Esophagus squamous epithelium (tissue), 4 donors: ENCODE measurements at regions not wholly inside any gene's neighbourhood (a gene's known extent, or its start where the extent isn't known, plus 50 kb on each side); places are given as distances from the start of the nearest gene placed in this dataset.

Experiments used
- CTCF ChIP-seq, 6 experiments: fragments of 450-650 bp in 4 of 6; fragments of 200-600 bp in 2 of 6; sonication (generic) in 2 of 6; IDR thresholded peaks; one replicate each; pipeline ENCODE4 v1.5.1; 2016 to 2019; ENCODE audit warnings: antibody characterized with exemption in 6 of 6, mild to moderate bottlenecking in 4 of 6, moderate library complexity in 4 of 6
- POLR2A ChIP-seq, 4 donors: fragments of 450-650 bp; IDR thresholded peaks; one replicate each; pipeline ENCODE4 v1.6.1; 2017; ENCODE audit warnings: antibody characterized with exemption in 4 of 4, mild to moderate bottlenecking in 4 of 4, moderate library complexity in 3 of 4

DNA sequence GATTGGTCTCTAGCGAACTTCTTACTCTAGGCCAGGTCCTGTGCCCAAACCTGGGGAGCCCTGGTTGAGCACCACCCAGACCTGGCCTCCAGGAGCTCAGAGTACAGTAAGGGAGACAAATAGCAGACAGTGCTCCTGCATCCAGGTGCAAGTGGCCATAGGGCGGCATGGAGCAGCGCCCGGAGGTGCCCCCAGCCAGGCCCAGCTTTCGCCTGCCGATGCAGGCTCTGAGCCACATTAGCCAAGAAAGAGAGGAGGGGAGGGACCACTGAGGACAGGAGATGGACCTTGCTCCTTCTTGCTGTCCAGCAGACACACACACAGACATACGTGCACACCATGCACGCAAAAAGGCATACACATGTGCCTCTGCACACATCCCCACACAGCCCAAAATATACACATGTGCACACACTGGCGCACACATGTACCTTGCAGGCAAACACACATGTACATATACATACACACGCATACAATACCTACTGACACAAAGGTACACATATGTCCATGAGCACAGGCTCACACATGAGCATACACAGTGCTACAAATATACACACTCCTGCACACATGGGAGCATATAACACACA is 68.7 kb upstream of the FGF3 start:
- TF ChIP-seq CTCF (IDR thresholded peaks at IDR 0.05) (no peak), POLR2A (IDR thresholded peaks at IDR 0.05) (no peak)
